Astrocyte (in vitro differentiated cells and primary cell): ENCODE measurements at regions not wholly inside any gene's neighbourhood (a gene's known extent, or its start where the extent isn't known, plus 50 kb on each side); places are given as distances from the start of the nearest gene placed in this dataset.

Source experiments
- EZH2 ChIP-seq: IDR thresholded peaks from 2 replicates; pipeline ENCODE4 v1.6.1; 2012; ENCODE audit warnings: mild to moderate bottlenecking, low read length, inconsistent platforms; ENCODE audit not compliant: insufficient read depth
- TF ChIP-seq, protein P1 (sequence below): IDR thresholded peaks from 2 replicates; pipeline ENCODE4 v1.5.1; 2011; ENCODE audit warnings: low read depth, mild to moderate bottlenecking, inconsistent platforms, low read length, moderate library complexity; ENCODE audit not compliant: insufficient read depth

DNA sequence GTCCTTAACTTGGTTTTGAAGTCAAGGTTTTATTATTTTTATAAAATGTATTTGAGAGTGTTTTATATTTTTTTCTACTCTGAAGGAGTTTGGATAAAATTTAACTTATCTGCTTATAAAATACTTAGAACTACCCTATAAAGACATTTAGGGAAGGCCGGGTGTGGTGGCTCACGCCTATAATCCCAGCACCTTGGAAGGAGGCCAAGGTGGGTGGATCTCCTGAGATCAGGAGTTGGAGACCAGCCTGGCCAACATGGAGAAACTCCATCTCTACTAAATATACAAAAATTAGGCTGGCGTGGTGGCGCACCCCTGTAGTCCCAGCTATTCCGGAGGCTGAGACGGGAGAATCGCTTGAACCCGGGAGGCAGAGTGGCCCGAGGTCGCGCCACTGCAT, 486.4 kb downstream of the DSC3 start:
- no peak for TF ChIP-seq EZH2
- TF ChIP-seq, protein P1, sequence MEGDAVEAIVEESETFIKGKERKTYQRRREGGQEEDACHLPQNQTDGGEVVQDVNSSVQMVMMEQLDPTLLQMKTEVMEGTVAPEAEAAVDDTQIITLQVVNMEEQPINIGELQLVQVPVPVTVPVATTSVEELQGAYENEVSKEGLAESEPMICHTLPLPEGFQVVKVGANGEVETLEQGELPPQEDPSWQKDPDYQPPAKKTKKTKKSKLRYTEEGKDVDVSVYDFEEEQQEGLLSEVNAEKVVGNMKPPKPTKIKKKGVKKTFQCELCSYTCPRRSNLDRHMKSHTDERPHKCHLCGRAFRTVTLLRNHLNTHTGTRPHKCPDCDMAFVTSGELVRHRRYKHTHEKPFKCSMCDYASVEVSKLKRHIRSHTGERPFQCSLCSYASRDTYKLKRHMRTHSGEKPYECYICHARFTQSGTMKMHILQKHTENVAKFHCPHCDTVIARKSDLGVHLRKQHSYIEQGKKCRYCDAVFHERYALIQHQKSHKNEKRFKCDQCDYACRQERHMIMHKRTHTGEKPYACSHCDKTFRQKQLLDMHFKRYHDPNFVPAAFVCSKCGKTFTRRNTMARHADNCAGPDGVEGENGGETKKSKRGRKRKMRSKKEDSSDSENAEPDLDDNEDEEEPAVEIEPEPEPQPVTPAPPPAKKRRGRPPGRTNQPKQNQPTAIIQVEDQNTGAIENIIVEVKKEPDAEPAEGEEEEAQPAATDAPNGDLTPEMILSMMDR, result no peak
